Stomach (tissue), 8 donors: ENCODE measurements at regions not wholly inside any gene's neighbourhood (a gene's known extent, or its start where the extent isn't known, plus 50 kb on each side); places are given as distances from the start of the nearest gene placed in this dataset.

Experiments used
- DNase-seq, 2 donors: peaks; one replicate each; pipeline versions ENCODE4 v3.0.0 to v3.0.0-alpha.2; 2013 to 2019
- H3K27ac ChIP-seq, 5 donors: fragments of 200-600 bp in 4 of 5; sonication (generic) in 4 of 5; one replicate each; pipeline ENCODE4 v1.5.1; 2013 to 2019; ENCODE audit warnings: mild to moderate bottlenecking in 1 of 5, moderate library complexity in 1 of 5
- H3K27me3 ChIP-seq, 3 donors: fragments of 200-600 bp; sonication (generic); one replicate each; pipeline ENCODE4 v1.5.1; 2017 to 2019; ENCODE audit warnings: mixed run types in 1 of 3
- H3K36me3 ChIP-seq, 4 donors: fragments of 200-600 bp; sonication (generic); 1 replicate in 3 of 4; 2 replicates in 1 of 4; pipeline ENCODE4 v1.5.1; 2016 to 2019
- H3K4me1 ChIP-seq, 4 donors: fragments of 200-600 bp; sonication (generic); one replicate each; pipeline ENCODE4 v1.5.1; 2016 to 2019
- H3K4me3 ChIP-seq, 4 donors: fragments of 200-600 bp; sonication (generic) in 3 of 4; one replicate each; pipeline ENCODE4 v1.5.1; 2016 to 2019; ENCODE audit warnings: mild to moderate bottlenecking in 1 of 4
- H3K9me3 ChIP-seq, 4 donors: fragments of 200-600 bp; sonication (generic); one replicate each; pipeline ENCODE4 v1.5.1; 2016 to 2019
- EP300 ChIP-seq: sonication (generic); formaldehyde crosslinking; IDR thresholded peaks from one replicate; pipeline ENCODE4 v1.6.1; 2017; ENCODE audit warnings: antibody characterized with exemption
- POLR2A ChIP-seq, 4 donors: fragments of 450-650 bp; IDR thresholded peaks; one replicate each; pipeline ENCODE4 v1.6.1; 2016; ENCODE audit warnings: antibody characterized with exemption in 4 of 4, control low read depth in 2 of 4, mild to moderate bottlenecking in 1 of 4, moderate library complexity in 1 of 4
- POLR2AphosphoS5 ChIP-seq, 3 donors: sonication (generic); formaldehyde crosslinking; IDR thresholded peaks; one replicate each; pipeline ENCODE4 v1.6.1; 2016; ENCODE audit warnings: antibody characterized with exemption in 3 of 3
- WGBS, 5 donors: extraction: QIAGEN DNeasy Blood & Tissue Kit in 3 of 5; methylation state at CpG; one replicate each; pipeline versions ENCODE4 v1.1.5 to v1.1.7; 2013 to 2018; 5-methylcytosine and 5-hydroxymethylcytosine counted together
- intact Hi-C: fragments of 100-400 bp; cut with DNase I; formaldehyde crosslinking; loops from one replicate; pipeline ENCODE4 v1.15.1; 2023; ENCODE audit warnings: low total_unique reads
- TF ChIP-seq, protein P1 (sequence below), 7 experiments: fragments of 450-650 bp in 4 of 7; fragments of 200-600 bp in 3 of 7; sonication (generic) in 3 of 7; IDR thresholded peaks; one replicate each; pipeline ENCODE4 v1.5.1; 2016 to 2019; ENCODE audit warnings: antibody characterized with exemption in 7 of 7, control low read depth in 2 of 7, mild to moderate bottlenecking in 1 of 7
- donor health status: healthy with polysubstance abuse.
- donor health status: Bipolar disorder and iron deficiency.
- donor health status: healthy.

DNA sequence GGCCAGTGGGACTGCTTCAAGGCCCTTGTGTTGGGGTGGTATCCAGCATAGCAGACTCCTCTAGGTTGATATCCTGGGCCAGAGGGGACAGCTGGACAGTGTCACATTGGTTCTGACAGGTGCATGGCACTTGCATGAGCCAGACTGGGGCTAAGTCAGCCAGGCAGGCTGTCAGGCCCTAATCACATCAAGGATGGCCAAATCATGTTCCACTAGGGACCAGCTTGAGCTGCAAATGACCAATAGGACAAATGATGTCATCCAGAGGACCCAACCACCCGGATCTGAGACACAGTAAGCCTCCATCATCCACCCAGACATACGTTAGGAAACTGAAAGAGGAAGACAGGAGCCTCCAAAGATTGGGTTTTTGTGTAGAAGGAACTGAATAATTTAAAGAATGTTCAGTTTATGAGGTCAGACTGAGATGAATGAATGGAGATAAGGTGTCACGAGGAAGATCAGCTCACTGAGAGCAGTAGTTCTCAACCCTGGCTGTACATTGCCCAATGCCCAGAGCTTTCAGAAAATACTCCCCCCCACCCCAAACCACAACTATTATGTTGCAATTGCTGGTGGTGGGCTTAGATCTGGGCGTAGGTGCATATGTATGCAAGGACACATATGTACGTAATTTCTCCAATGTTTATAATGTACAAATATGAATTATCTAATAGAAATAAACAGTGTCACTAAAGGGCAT lies 75.2 kb upstream of the INHBA start:
- intact Hi-C loops, result no loop called here
- H3K4me1 ChIP-seq, result no peaks in the 10 kb centered on the region
- DNase-seq, result no peak
- TF ChIP-seq, protein P1, sequence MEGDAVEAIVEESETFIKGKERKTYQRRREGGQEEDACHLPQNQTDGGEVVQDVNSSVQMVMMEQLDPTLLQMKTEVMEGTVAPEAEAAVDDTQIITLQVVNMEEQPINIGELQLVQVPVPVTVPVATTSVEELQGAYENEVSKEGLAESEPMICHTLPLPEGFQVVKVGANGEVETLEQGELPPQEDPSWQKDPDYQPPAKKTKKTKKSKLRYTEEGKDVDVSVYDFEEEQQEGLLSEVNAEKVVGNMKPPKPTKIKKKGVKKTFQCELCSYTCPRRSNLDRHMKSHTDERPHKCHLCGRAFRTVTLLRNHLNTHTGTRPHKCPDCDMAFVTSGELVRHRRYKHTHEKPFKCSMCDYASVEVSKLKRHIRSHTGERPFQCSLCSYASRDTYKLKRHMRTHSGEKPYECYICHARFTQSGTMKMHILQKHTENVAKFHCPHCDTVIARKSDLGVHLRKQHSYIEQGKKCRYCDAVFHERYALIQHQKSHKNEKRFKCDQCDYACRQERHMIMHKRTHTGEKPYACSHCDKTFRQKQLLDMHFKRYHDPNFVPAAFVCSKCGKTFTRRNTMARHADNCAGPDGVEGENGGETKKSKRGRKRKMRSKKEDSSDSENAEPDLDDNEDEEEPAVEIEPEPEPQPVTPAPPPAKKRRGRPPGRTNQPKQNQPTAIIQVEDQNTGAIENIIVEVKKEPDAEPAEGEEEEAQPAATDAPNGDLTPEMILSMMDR (IDR thresholded peaks at IDR 0.05), result no peak
- TF ChIP-seq EP300, result no peak
- no peak for TF ChIP-seq POLR2A (IDR thresholded peaks at IDR 0.05)
- no peak for TF ChIP-seq POLR2AphosphoS5 (IDR thresholded peaks at IDR 0.05)
- WGBS, 5 donors, result 44 to 74% (median 67%) methylated on average over 5 of the region's 5 CpGs
- H3K27ac ChIP-seq, result no peak overlapping the region
- no peaks in the 10 kb centered on the region for H3K9me3 ChIP-seq
- H3K36me3 ChIP-seq, result no peaks in the 10 kb centered on the region
- no peaks in the 10 kb centered on the region for H3K27me3 ChIP-seq
- H3K4me3 ChIP-seq, result no peak overlapping the region

DNA sequence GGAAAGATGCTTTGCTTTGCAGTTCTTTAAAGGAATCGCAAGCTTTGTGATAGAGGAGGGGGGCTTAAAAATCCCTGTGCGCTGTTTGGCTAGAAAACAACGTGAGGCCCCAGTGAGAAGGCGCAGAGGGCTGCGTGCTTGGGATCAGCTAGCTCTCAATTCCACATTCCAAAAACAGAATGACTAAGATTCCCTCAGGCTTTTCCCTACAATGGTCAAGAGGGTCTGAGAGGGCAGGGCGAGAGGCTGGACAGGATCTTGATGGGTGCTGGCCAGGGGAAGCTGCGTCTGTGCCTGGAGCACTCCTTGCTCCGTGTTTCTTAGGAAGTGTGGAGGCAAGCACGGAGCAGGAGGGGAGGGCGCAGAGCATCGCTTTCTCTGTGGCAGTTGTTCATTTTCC lies 72.1 kb upstream of the INHBA start:
- Histone ChIP-seq H3K9me3 (no peaks in the 10 kb centered on the region), H3K4me3 (no peak overlapping the region), H3K36me3 (no peaks in the 10 kb centered on the region), H3K4me1 (no peaks in the 10 kb centered on the region), H3K27ac (no peak overlapping the region), H3K27me3 (no peaks in the 10 kb centered on the region)
- 84 to 92% (median 91%) methylated on average over 11 of the region's 11 CpGs for WGBS, 5 donors
- intact Hi-C loops, result no loop called here
- DNase-seq, result no peak
- TF ChIP-seq, protein P1 (IDR thresholded peaks at IDR 0.05), result no peak
- TF ChIP-seq POLR2AphosphoS5 (IDR thresholded peaks at IDR 0.05), result no peak
- no peak for TF ChIP-seq POLR2A (IDR thresholded peaks at IDR 0.05)
- no peak for TF ChIP-seq EP300

DNA sequence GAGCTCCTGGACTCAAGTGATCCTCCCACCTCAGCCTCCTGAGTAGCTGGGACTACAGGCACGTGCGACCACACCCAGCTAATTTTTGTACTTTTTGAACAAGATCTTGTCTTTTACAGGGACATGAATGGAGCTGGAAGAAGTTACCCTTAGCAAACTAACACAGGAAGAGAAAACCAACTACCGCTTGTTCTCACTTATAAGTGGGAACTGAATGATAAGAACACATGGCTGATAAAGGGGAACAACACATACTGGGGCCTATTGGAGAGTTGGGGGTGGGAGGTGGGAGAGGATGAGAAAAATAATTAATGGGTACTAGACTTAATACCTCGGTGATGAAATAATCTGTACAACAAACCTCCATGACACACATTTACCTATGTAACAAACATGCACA lies 70.9 kb upstream of the INHBA start:
- Histone ChIP-seq H3K4me3 (no peak overlapping the region), H3K4me1 (no peaks in the 10 kb centered on the region), H3K36me3 (no peaks in the 10 kb centered on the region), H3K27me3 (no peaks in the 10 kb centered on the region), H3K9me3 (no peaks in the 10 kb centered on the region), H3K27ac (no peak overlapping the region)
- DNase-seq, result no peak
- intact Hi-C loops, result no loop called here
- 71 to 85% (median 79%) methylated on average over 4 of the region's 4 CpGs for WGBS, 5 donors
- TF ChIP-seq EP300 (no peak), POLR2A (IDR thresholded peaks at IDR 0.05) (no peak), POLR2AphosphoS5 (IDR thresholded peaks at IDR 0.05) (no peak)
- TF ChIP-seq, protein P1 (IDR thresholded peaks at IDR 0.05), result no peak

DNA sequence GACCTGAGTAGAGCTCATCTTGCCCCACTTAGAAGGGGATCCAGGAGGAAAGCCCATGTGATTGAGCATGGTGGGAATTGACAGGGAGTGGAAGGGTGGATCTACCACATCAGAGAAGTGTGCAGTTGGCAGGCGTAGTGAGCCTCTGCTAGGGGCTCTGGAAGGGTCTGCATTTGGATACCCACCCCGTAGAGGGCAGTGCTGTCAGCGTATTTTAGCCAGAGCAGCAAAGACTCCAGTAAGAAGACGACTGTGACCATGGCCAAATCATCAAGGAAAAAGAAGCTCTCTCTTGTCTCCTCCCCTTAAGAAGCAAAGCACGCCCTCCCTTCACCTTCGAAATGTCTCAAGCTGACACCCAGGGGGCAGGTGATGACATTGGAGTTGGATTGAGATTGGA lies 68.8 kb upstream of the INHBA start:
- 57 to 77% (median 58%) methylated on average over 5 to 6 of the region's 6 CpGs for WGBS, 5 donors
- Histone ChIP-seq H3K27me3 (no peaks in the 10 kb centered on the region), H3K9me3 (no peaks in the 10 kb centered on the region), H3K36me3 (no peaks in the 10 kb centered on the region), H3K4me3 (no peak overlapping the region), H3K4me1 (no peaks in the 10 kb centered on the region), H3K27ac (no peak overlapping the region)
- TF ChIP-seq EP300 (no peak), POLR2A (IDR thresholded peaks at IDR 0.05) (no peak), POLR2AphosphoS5 (IDR thresholded peaks at IDR 0.05) (no peak)
- TF ChIP-seq, protein P1 (IDR thresholded peaks at IDR 0.05), result no peak
- DNase-seq, result no peak
- intact Hi-C loops, result no loop called here
